Mesothelial cell of epicardium (in vitro differentiated cells): ENCODE measurements at regions not wholly inside any gene's neighbourhood (a gene's known extent, or its start where the extent isn't known, plus 50 kb on each side); places are given as distances from the start of the nearest gene placed in this dataset.

ENCODE experiments used
- DNase-seq, 2 experiments: peaks; one replicate each; pipeline ENCODE4 v3.0.0; 2021; ENCODE audit warnings: low spot score in 2 of 2; ENCODE audit not compliant: unreplicated experiment in 2 of 2
- H3K27ac Mint-ChIP-seq: 2 replicates; pipeline ENCODE4 v1.8.0; 2021; ENCODE audit warnings: mixed read lengths
- H3K27me3 Mint-ChIP-seq: 2 replicates; pipeline ENCODE4 v1.8.0; 2021; ENCODE audit warnings: low read depth, mixed read lengths
- H3K36me3 Mint-ChIP-seq: 2 replicates; pipeline ENCODE4 v1.8.0; 2021; ENCODE audit warnings: mixed read lengths
- H3K4me1 Mint-ChIP-seq: 2 replicates; pipeline ENCODE4 v1.8.0; 2021; ENCODE audit warnings: mixed read lengths
- H3K4me3 Mint-ChIP-seq: 2 replicates; pipeline ENCODE4 v1.8.0; 2021; ENCODE audit warnings: mild to moderate bottlenecking, moderate library complexity, mixed read lengths
- H3K9me3 Mint-ChIP-seq: 2 replicates; pipeline ENCODE4 v1.8.0; 2021; ENCODE audit warnings: mixed read lengths
- TF ChIP-seq, protein P1 (sequence below): fragments of 200-600 bp; sonication (generic); IDR thresholded peaks from one replicate; pipeline ENCODE4 v1.5.0; 2021; ENCODE audit warnings: antibody characterized with exemption; ENCODE audit not compliant: unreplicated experiment

DNA sequence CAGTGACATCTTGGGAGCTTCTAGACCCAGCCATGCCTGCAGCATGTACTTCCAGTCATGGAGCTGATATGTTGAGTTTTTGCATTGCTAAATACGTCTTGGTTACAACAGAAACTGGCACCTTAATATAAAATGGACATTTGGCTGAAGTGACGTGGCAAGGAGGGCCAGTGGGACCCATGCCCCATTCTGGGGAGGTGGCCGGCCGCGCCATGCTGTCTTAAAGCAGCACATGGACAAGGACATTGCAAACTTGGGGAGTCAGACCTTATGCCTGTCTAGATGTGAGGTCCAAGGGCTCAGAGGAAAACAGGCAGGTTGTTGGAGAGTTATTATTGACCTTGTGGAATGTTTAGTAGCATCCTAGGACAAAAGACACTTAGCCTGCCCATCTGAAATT is 588.0 kb upstream of the CDH4 start:
- no peak overlapping the region for H3K4me3 Mint-ChIP-seq
- no peak overlapping the region for H3K27ac Mint-ChIP-seq
- H3K4me1 Mint-ChIP-seq: no peaks in the 10 kb centered on the region
- H3K9me3 Mint-ChIP-seq: no peaks in the 10 kb centered on the region
- H3K36me3 Mint-ChIP-seq: no peaks in the 10 kb centered on the region
- DNase-seq: no peak
- TF ChIP-seq, protein P1, sequence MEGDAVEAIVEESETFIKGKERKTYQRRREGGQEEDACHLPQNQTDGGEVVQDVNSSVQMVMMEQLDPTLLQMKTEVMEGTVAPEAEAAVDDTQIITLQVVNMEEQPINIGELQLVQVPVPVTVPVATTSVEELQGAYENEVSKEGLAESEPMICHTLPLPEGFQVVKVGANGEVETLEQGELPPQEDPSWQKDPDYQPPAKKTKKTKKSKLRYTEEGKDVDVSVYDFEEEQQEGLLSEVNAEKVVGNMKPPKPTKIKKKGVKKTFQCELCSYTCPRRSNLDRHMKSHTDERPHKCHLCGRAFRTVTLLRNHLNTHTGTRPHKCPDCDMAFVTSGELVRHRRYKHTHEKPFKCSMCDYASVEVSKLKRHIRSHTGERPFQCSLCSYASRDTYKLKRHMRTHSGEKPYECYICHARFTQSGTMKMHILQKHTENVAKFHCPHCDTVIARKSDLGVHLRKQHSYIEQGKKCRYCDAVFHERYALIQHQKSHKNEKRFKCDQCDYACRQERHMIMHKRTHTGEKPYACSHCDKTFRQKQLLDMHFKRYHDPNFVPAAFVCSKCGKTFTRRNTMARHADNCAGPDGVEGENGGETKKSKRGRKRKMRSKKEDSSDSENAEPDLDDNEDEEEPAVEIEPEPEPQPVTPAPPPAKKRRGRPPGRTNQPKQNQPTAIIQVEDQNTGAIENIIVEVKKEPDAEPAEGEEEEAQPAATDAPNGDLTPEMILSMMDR: no peak
- no peaks in the 10 kb centered on the region for H3K27me3 Mint-ChIP-seq

DNA sequence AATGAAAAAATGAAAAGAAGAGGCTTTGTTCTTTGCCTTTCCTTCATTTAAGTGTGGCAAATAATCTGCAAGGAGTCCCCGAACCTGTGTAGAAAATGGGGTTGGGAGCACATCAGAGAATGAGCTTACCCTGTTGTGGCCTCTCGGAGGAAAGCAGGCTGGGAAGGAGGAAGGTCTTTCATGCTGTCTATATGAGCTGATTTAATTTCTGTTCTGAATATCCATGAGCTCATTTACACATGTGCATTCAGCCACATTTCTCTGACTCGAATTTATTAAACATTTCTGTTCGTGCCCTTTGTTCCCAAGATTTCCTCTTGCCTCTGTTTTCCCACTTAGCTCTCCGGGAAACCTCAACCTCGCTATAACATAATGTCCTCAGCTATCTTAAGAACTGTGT is 584.4 kb upstream of the CDH4 start:
- Mint-ChIP-seq H3K27ac (no peak overlapping the region), H3K9me3 (no peaks in the 10 kb centered on the region), H3K4me1 (no peaks in the 10 kb centered on the region), H3K4me3 (no peak overlapping the region), H3K27me3 (peaks cover 2% of the 10 kb centered on the region), H3K36me3 (no peaks in the 10 kb centered on the region)
- TF ChIP-seq, protein P1: no peak
- no peak for DNase-seq

DNA sequence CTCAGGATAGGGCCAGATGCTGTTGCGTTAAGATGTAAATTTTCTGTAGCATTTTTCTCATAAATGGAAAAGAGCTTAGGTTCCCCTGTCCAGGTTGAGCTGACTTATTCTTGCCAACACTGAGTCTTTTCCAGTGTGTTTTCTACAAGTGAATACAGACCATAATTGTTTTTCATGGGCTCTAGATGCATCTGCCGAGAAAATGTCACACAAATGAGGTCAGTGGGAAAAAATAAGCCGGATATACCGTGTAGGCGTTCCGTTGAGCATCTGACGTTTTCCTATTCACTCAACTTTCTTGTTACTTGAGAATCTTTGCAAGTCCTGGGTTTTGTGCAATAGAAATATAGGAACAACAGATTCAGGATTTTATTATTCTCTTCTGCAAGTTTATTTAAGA is 582.9 kb upstream of the CDH4 start:
- H3K9me3 Mint-ChIP-seq: no peaks in the 10 kb centered on the region
- DNase-seq: no peak
- TF ChIP-seq, protein P1: no peak
- H3K27me3 Mint-ChIP-seq: peaks cover 8% of the 10 kb centered on the region
- H3K36me3 Mint-ChIP-seq: no peaks in the 10 kb centered on the region
- H3K27ac Mint-ChIP-seq: no peak overlapping the region
- H3K4me1 Mint-ChIP-seq: no peaks in the 10 kb centered on the region
- no peak overlapping the region for H3K4me3 Mint-ChIP-seq

DNA sequence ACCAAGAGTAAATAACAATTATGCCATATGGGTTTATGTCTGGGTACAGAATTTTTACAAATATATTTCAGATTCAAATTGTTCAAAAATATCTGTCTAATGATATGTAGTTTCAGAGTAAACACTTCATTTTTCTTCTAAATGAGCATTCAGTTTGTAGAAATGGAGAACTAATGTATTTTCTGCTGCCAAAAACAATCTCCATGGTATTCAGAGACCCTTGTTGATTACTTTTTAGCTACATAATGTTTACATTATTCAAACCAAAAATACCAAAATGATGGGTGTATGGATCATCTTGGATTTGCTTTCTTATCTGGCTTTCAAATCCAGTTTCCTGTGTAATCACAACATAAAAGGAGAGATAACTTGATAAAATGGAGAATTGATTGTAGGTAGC is 576.0 kb upstream of the CDH4 start:
- Mint-ChIP-seq H3K4me3 (no peak overlapping the region), H3K27ac (no peak overlapping the region), H3K4me1 (no peaks in the 10 kb centered on the region), H3K9me3 (peaks cover 3% of the 10 kb centered on the region), H3K27me3 (peaks cover 18% of the 10 kb centered on the region), H3K36me3 (no peaks in the 10 kb centered on the region)
- no peak for DNase-seq
- TF ChIP-seq, protein P1: no peak

DNA sequence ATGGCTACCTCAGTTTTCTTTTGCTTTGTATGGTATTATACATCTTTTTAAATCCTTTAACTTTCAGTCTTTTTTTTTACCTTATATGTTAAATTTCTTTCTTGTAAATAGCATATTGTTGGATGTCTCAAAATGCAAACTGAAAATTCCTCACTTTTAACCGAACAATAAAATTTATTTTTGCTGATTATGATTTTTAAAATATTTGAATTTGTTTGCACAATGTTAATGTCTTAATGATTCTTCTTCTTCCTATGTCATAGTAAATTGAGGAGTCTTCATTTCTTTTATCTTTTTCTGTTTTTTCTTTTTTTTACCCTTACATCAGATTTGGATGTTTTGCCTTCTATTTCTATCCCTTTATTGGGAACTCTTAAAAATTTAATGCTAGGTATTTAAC is 574.2 kb upstream of the CDH4 start:
- Mint-ChIP-seq H3K4me1 (no peaks in the 10 kb centered on the region), H3K36me3 (no peaks in the 10 kb centered on the region), H3K27me3 (peaks cover 15% of the 10 kb centered on the region), H3K4me3 (no peak overlapping the region), H3K27ac (no peak overlapping the region), H3K9me3 (peaks cover 9% of the 10 kb centered on the region)
- DNase-seq: no peak
- TF ChIP-seq, protein P1: no peak

DNA sequence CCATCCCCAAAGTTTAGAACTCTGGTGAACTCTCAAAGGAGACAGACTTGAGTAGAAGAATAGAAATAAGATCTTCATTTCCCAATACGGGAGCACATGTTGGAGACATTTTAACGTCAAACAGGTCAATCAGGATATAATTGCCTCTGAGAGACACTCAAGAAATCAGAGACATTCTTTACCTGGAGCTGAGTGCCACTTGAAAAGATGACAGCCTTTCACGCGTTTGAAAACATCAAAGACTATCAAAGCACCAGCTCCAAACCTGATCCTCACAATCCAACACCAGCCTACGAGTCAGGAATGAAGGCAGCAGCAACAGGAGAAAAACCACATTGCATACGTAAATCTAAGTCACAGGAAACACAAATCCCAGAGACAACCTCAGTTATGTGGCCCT is 571.5 kb upstream of the CDH4 start:
- Mint-ChIP-seq H3K4me1 (no peaks in the 10 kb centered on the region), H3K27ac (no peak overlapping the region), H3K9me3 (peaks cover 9% of the 10 kb centered on the region), H3K4me3 (no peak overlapping the region), H3K27me3 (peaks cover 5% of the 10 kb centered on the region), H3K36me3 (no peaks in the 10 kb centered on the region)
- DNase-seq: no peak
- TF ChIP-seq, protein P1: no peak
